ENCODE measurements at regions not wholly inside any gene's neighbourhood (a gene's known extent, or its start where the extent isn't known, plus 50 kb on each side); places are given as distances from the start of the nearest gene placed in this dataset.
A peak's percentile ranks its signal among the peaks of the same experiment; 100 is the strongest.
"Not testable (repeated sequence)": the region's sequence is repeated elsewhere in the genome, so short reads cannot be mapped to it uniquely, and the experiment has no call there.

GRCh38 chr1:219352961-219353651 lies 179.4 kb downstream of the LYPLAL1 start:
- no peak for DNase-seq (ENCODE audit: low spot score)

DNA sequence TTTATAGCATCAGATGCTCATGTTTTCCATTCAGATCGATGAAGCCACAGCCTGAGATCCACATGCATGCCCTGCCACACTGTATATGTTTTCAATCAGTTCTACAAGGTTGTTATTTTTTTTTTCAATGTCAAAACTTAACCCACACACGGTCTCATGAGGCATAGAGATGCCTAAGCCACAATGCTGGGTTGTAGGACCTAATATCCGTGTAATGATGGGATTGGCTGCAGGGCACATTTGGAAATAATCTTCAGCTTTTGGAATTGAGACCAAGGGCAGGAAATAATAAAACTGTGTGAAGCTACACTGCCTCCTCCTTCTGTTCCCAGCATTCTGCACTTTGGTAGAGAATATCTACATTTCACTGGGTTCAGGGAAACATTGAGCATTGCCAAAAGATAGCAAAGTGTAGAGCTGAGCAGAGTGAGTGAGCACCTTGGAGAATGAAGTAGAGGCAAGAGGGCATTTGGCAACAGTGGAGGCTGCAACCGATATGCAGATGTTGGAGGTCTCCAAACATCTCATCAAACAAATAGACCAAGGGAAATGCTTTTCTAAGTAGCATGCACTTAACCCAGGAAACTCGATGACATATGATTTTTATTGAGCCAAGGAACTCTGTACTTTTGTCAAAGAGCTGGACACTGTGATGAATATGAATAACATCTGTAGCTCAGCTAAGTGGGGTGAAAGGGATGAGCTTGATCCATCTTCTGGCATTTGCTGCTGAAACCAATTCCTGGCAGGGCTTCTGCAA lies 176.7 kb downstream of the LYPLAL1 start:
- DNase-seq (ENCODE audit: low spot score): no peak

- peak; percentile 11 for DNase-seq (ENCODE audit: low spot score)
Measured at GRCh38 chr1:219347921-219348391, 174.3 kb downstream of the LYPLAL1 start.

DNA sequence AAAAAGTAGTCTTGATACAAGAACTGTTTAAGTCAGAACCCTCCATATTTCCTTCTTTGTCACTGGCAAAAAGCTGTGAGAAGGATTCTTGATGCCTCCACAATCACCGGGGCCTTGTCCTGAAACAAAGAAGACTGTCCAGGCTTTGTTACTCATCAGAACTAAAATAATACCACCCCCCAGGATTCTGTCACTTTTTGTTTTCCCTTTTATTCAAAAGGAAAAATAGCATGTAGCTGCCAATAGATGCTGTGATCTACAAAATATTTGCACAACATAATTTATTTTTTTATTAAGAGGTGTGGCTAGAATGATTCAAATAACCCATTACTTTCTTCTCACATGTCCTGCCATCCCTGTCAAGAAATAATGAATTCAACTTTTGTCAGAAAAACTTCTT lies 173.7 kb downstream of the LYPLAL1 start:
- no peak for DNase-seq (ENCODE audit: low spot score)

DNA sequence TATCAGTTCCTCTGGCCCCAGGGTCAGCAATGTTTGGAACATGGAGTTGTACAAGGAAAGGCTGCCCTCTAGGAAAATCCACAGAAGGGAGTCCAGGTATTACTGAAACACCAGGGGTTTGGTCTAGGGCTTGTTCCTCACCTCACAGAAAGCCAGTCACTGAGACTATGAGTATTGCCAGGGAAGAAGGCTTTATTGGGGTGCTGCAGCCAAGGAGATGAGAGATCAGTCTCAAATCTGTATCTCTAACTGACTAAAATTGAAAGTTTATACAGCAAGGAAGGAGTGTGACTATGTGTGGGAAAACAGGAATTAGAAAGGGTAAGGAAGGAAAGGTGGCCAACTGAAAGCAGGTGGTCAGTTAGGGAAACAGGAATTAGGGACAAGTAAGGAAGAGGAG lies 172.3 kb downstream of the LYPLAL1 start:
- DNase-seq (ENCODE audit: low spot score): no peak

DNA sequence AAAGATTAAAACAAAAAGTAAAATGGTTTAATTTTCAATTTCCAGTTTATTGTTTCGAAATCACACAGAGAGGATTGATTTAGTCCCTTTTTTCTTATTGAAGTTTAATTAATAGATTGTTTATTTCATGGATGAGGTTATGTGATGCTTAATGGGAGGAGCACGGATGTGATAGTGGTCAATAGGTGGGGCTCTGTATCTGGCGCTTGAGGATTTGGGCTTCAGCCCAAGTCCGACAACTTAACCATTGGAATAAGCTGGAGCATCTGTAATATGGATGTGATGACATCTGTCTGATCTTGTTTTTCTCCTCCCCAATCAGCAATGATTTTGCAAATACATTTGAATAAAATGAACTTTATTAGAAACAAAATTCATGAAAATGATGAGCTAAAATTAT lies 169.2 kb downstream of the LYPLAL1 start:
- no peak for DNase-seq (ENCODE audit: low spot score)

- DNase-seq (ENCODE audit: low spot score): no peak
Measured at GRCh38 chr1:219340796-219341195, 167.1 kb downstream of the LYPLAL1 start.

DNA sequence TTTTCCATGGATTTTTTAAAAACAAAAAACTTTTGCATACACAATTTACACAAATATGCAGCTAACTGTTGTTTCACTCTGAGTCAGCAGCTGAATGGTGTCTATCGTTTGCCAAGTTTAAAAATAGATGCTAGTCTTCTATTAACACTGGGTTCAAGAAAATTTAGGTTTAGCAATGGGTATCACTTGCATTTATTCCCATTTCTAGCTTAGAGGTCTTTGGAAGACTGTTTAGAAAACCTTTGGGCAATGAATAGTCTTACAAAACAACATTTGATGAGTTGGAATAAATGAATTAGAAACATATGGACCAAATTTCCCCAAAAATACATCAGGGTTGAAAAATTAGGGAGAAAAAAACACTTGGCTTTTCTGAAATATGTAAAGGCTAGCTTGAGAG lies 165.8 kb downstream of the LYPLAL1 start:
- DNase-seq (ENCODE audit: low spot score): no peak

DNA sequence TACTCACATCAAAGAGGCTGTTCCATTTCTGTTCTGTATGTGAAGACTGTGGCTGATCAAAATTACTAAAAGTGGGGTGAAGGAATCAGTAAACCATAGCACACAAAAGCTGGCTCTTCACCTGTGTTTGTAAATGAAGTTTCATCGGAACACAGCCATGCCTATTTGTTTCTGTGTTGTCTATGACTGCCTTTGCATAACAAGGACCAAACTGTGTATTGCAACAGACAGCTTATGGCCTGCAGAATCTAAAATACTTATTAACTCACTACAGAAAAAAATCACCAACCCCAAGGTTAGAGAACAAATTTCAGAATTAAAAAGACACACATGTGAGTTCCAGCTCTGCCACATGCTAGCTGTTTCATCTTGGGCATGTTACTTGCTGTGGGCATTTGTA lies 163.9 kb downstream of the LYPLAL1 start:
- no peak for DNase-seq (ENCODE audit: low spot score)

- DNase-seq (ENCODE audit: low spot score): no peak
Measured at GRCh38 chr1:219333626-219334025, 159.9 kb downstream of the LYPLAL1 start.

DNA sequence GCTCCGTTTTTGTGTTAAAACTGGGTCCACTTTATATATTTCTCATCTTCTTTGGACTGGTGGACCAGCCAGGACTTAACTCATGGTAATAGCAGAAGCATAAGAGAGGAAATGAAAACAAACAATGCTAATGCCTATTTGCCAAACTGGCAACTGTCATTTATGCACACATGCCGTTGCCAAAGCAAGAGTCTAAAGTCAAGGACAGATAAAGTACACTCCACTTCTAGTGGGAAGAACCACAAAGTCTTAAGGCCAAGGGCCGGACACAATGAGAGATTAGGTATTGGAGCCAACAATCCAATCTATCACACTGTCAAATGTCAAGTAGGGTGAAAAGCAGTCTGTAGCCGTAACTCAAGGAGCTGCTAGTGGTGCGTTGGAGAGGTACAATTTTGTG lies 157.7 kb downstream of the LYPLAL1 start:
- DNase-seq (ENCODE audit: low spot score): no peak

DNA sequence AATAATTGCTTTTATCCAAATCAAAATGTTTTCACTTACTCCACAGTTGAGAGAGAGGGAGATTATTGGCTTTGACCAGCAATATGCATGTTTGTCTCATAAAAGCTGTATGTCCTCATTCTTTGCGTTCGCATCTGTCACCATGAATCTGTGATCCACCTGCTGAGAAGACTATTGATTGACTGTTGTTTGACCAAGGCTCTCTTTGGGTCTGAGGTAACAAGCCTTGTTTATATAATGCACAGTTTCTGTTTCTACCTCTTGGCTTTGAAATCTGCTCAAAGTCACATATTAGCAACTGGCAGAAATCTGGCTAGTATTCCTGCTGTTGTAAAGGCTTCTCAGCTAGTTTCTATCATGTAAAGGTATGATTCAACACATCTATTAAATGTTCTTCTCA lies 157.0 kb downstream of the LYPLAL1 start:
- DNase-seq (ENCODE audit: low spot score): no peak

DNA sequence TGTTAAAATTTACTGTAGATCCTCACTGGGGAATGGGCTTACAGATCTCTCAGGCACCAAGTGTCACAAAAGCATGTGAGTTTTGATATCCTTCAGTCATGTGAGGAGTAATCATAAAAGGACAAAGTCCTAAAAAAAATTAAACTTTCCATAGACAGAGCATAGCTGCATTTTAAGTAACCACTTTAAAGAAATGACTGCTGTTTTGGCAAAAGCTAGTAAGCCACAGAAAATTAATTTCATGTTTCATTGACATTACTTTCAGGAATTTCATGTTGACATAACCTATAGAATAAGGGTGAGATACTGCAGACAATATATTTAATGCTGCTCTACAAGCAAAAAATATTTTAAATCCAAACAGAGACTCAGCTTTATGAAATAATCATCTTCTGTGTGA lies 156.3 kb downstream of the LYPLAL1 start:
- no peak for DNase-seq (ENCODE audit: low spot score)

- no peak for DNase-seq (ENCODE audit: low spot score)
Measured at GRCh38 chr1:219329578-219329977, 155.9 kb downstream of the LYPLAL1 start.

- no peak for DNase-seq (ENCODE audit: low spot score)
Measured at GRCh38 chr1:219326843-219327242, 153.2 kb downstream of the LYPLAL1 start.

DNA sequence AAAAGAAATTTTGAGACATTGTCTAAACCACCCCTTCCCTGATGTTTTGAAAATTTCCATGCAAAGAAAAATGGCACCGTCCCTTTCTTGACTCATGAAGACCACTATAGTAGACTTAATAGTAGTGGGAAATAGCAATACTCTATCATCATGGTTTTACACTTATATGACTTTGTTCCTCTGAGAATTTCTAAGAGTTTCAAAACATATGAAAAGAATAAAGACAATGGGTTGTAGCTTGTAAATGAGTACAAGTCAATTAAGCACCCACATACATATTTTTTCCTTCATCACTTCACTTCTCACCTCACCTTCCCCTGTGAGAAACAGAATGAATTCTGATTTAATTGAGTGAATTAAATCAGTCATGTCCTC lies 151.7 kb downstream of the LYPLAL1 start:
- no peak for DNase-seq (ENCODE audit: low spot score)

DNA sequence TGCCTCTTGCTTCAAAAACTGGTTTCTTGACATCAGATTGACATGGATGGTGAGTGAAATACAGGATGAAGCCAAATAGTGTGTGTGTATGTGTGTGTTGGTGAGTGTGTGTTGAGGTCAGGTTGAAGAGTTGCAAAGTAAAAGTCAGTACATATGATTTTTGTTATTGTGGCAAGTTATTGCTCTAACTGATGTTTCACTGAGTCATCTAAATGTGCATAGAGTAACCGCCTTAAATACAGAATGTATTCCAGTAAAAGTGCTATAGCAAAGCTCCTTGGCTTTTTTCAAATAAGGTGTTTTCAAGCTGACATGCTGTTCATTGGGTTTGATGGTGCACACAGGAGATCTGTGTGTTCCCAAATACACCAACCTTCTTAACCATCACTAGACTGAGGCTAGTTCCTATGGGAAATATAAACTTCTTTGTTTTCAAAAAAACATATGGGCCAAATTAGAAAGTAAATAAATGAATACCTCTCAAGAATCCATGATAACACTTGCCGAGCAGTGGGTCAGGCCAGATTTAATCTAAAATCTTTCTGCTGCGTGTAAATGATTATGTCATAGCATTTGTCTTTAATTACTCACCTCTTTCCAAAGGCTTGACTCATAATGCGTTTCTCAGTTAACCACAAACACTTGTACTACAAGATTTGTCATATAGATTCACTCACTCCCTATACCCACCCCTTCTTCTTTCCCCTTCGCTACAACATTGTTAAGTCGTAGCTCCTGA lies 151.1 kb downstream of the LYPLAL1 start:
- DNase-seq (ENCODE audit: low spot score): no peak

DNA sequence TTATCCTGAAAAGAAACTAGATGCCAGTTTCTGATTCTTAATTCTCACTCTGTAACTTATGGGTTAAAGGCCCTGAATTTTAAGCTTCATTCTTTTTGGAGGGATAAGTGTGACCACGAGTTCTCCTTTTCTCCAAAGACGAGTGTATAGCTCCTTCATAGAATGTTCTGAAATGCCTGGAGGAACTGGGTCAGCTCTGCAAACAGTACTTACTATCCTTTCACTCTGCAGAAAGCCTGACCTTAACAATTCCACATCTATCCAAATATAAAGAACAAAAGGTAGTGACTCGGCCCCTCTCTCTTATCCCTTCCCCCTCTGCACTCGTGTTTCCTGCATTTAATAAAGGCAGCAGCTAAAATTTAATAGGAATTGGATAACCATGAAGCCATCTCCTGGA lies 150.5 kb downstream of the LYPLAL1 start:
- DNase-seq (ENCODE audit: low spot score): no peak

GRCh38 chr1:219323426-219323825 lies 149.7 kb downstream of the LYPLAL1 start:
- no peak for DNase-seq (ENCODE audit: low spot score)

DNA sequence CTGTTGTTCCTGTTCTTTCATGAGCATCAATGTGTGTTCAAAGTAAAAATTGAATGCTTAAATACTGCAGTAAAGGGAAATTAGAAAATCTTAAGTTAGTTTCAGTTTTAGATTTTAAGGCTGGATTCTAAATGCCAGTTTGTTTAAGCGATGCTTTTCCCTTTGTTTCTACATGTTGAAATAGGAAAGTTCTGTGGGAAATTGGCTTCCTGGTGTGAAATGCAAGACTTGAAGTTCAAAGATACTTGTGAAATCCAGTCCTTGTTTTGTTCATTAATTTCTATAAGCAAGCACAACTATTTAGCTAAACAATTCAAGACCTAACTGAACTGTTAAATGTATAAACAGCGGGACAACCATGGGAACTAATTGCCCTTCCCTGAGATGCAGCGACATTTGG lies 149.1 kb downstream of the LYPLAL1 start:
- no peak for DNase-seq (ENCODE audit: low spot score)

DNA sequence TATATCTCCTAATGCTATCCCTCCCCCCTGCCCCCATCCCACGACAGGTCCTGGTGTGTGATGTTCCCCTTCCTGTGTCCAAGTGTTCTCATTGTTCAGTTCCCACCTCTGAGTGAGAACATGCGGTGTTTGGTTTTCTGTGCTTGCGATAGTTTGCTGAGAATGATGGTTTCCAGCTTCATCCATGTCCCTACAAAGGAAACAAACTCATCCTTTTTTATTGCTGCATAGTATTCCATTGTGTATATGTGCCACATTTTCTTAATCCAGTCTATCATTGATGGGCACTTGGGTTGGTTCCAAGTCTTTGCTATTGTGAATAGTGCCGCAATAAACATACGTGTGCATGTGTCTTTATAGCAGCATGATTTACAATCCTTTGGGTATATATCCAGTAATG lies 146.9 kb downstream of the LYPLAL1 start:
- not testable (repeated sequence) for DNase-seq (ENCODE audit: low spot score)

DNA sequence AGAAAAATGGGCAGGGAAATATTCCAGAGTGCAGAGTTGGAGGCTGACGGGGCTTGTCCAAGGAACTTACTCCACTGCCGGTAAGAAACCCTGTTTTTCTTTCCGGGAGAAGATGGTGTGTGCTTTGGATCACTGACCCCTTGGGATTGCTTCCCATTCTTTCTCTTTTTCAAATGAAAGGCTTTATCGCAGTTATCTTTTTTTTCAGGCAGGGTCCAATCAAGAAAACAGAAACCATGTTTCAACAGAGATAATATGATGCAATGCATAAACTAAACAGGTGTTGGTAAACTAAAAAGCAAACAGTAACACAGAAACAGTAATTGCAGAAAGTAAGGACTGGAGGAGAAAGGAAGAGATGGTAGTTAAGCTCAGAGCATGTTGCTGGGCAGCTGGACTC lies 145.1 kb downstream of the LYPLAL1 start:
- no peak for DNase-seq (ENCODE audit: low spot score)

DNA sequence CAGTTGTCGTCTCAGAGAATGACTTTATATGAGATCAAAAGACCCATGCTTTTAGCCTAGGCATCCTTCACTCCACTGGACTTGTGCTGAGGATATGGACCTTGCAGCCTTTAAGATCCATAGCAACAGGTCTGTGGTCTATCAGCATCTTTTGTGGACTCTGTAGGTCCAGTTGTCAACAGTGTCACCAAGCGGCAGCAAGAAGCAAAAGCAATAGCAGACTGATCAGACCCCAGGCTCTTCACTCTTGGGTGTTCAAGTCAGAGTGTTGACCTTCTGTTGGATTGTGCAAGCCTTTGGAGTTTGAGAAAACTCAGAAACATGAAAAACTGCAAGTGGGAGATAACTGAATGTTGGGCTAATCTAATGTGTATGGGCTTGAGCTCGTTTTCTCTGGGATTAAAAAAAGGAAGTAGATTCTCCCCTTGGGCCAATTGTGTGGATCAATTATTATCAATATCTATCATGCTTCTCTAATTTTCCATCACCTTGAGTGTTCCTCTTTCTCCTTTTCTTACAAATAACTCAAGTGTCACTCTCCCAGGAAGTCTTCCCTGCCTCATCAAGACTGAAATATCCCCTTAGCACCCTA lies 144.2 kb downstream of the LYPLAL1 start:
- peak; percentile 72 for DNase-seq (ENCODE audit: low spot score)

Data from iPS-NIHi11 (cell line).